ENCODE measurements at regions not wholly inside any gene's neighbourhood (a gene's known extent, or its start where the extent isn't known, plus 50 kb on each side); places are given as distances from the start of the nearest gene placed in this dataset.

DNA sequence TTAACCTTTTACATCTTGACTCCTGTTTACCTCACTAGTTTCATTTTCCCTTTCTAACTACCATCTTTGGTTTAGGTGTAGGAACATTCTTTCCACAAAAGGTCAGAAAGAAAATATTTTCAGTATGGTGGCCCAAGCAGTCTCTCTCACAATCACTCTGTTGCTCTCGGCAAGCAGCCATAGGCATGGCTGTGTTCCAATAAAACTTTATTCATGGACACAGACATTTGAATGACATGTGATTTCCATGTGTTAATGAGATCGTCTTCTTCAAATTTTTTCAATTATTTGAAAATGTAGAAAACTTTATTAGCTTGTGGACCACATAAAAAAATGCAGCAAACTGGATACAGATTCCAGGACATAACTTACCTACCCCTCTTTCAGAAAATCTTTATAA lies 109.7 kb upstream of the CNTNAP5 start:
- FAIRE-seq (no peak), ATAC-seq (no peak), DNase-seq (ENCODE audit: low read depth, low spot score) (no peak)
- no peaks in the 10 kb centered on the region for H4K20me1 ChIP-seq (ENCODE audit: control insufficient read depth, insufficient read depth)
- no peak for TF ChIP-seq IRF4 (IDR thresholded peaks at IDR 0.05; ENCODE audit: low read depth, low read length)
- TF ChIP-seq, protein P1, sequence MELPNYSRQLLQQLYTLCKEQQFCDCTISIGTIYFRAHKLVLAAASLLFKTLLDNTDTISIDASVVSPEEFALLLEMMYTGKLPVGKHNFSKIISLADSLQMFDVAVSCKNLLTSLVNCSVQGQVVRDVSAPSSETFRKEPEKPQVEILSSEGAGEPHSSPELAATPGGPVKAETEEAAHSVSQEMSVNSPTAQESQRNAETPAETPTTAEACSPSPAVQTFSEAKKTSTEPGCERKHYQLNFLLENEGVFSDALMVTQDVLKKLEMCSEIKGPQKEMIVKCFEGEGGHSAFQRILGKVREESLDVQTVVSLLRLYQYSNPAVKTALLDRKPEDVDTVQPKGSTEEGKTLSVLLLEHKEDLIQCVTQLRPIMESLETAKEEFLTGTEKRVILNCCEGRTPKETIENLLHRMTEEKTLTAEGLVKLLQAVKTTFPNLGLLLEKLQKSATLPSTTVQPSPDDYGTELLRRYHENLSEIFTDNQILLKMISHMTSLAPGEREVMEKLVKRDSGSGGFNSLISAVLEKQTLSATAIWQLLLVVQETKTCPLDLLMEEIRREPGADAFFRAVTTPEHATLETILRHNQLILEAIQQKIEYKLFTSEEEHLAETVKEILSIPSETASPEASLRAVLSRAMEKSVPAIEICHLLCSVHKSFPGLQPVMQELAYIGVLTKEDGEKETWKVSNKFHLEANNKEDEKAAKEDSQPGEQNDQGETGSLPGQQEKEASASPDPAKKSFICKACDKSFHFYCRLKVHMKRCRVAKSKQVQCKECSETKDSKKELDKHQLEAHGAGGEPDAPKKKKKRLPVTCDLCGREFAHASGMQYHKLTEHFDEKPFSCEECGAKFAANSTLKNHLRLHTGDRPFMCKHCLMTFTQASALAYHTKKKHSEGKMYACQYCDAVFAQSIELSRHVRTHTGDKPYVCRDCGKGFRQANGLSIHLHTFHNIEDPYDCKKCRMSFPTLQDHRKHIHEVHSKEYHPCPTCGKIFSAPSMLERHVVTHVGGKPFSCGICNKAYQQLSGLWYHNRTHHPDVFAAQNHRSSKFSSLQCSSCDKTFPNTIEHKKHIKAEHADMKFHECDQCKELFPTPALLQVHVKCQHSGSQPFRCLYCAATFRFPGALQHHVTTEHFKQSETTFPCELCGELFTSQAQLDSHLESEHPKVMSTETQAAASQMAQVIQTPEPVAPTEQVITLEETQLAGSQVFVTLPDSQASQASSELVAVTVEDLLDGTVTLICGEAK (IDR thresholded peaks at IDR 0.05; ENCODE audit: borderline replicate concordance): peak; percentile 81
- TF ChIP-seq, protein P2, sequence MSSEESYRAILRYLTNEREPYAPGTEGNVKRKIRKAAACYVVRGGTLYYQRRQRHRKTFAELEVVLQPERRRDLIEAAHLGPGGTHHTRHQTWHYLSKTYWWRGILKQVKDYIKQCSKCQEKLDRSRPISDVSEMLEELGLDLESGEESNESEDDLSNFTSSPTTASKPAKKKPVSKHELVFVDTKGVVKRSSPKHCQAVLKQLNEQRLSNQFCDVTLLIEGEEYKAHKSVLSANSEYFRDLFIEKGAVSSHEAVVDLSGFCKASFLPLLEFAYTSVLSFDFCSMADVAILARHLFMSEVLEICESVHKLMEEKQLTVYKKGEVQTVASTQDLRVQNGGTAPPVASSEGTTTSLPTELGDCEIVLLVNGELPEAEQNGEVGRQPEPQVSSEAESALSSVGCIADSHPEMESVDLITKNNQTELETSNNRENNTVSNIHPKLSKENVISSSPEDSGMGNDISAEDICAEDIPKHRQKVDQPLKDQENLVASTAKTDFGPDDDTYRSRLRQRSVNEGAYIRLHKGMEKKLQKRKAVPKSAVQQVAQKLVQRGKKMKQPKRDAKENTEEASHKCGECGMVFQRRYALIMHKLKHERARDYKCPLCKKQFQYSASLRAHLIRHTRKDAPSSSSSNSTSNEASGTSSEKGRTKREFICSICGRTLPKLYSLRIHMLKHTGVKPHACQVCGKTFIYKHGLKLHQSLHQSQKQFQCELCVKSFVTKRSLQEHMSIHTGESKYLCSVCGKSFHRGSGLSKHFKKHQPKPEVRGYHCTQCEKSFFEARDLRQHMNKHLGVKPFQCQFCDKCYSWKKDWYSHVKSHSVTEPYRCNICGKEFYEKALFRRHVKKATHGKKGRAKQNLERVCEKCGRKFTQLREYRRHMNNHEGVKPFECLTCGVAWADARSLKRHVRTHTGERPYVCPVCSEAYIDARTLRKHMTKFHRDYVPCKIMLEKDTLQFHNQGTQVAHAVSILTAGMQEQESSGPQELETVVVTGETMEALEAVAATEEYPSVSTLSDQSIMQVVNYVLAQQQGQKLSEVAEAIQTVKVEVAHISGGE (CRISPR knock-in tag; IDR thresholded peaks at IDR 0.05): no peak
- H3K4me2 ChIP-seq (ENCODE audit: control insufficient read depth, insufficient read depth): no peak overlapping the region
- intact Hi-C loops (cut with micrococcal nuclease; ENCODE audit: unreplicated experiment): no loop called here
- H3K9me3 ChIP-seq (replicated peaks; ENCODE audit: control insufficient read depth, insufficient read depth, low read length): no peaks in the 10 kb centered on the region
- CTCF ChIA-PET: no interaction called here
- no peak overlapping the region for H3K4me3 ChIP-seq
- SMC1A ChIA-PET (ENCODE audit: uncharacterized antibody, unreplicated experiment): no interaction called here
- H3K4me1 ChIP-seq (ENCODE audit: control insufficient read depth, insufficient read depth, low read length): no peaks in the 10 kb centered on the region
- H2AFZ ChIP-seq (ENCODE audit: control insufficient read depth, low read depth, low read length): no peak overlapping the region
- POLR2A ChIA-PET: no interaction called here
- H3K36me3 ChIP-seq (ENCODE audit: control insufficient read depth in 2 of 2, insufficient read depth in 2 of 2, low read length in 1 of 2): no peaks in the 10 kb centered on the region
- RAD21 ChIA-PET (ENCODE audit: unreplicated experiment): no interaction called here
- BruUV-seq (replicated peaks): no TSS peak
- 55% methylated on average over 2 of the region's 2 CpGs for WGBS (ENCODE audit: insufficient coverage, insufficient replicate concordance, low lambda C conversion rate, missing lambda C conversion rate)
- H3K27me3 ChIP-seq (replicated peaks in 1 of 2; ENCODE audit: control insufficient read depth in 2 of 2, insufficient read depth in 2 of 2, low read length in 1 of 2): no peaks in the 10 kb centered on the region
- no peak overlapping the region for H3K9ac ChIP-seq (ENCODE audit: control insufficient read depth, insufficient read depth, low read length)
- in situ Hi-C loops (cut with MboI): no loop called here
- no peak overlapping the region for H3K27ac ChIP-seq (ENCODE audit: control insufficient read depth, insufficient read depth)
- no peaks in the 10 kb centered on the region for H3K79me2 ChIP-seq (ENCODE audit: control insufficient read depth, insufficient read depth, low read length)
